Neural cell (in vitro differentiated cells): ENCODE measurements at regions not wholly inside any gene's neighbourhood (a gene's known extent, or its start where the extent isn't known, plus 50 kb on each side); places are given as distances from the start of the nearest gene placed in this dataset.

Experiments used
- H2AFZ ChIP-seq: fragments of 200-600, 300-800 bp; sonication (generic), shearing (Covaris generic); 2 replicates; pipeline ENCODE4 v1.6.0; 2014; ENCODE audit warnings: low read depth, mild to moderate bottlenecking, antibody characterized with exemption, low read length, moderate library complexity
- H3F3A ChIP-seq: fragments of 200-600 bp; shearing (Covaris generic); 2 replicates; pipeline ENCODE4 v1.6.1; 2016; ENCODE audit warnings: mild to moderate bottlenecking, moderate library complexity, mixed read lengths, antibody characterized with exemption, low read length; ENCODE audit not compliant: insufficient read depth, poor library complexity, severe bottlenecking
- H3K27ac ChIP-seq: fragments of 200-600, 300-800 bp; sonication (generic), shearing (Covaris generic); 2 replicates; pipeline ENCODE4 v1.5.1; 2014; ENCODE audit warnings: mild to moderate bottlenecking, low read length, moderate library complexity
- H3K27me3 ChIP-seq: fragments of 300-800, 200-600 bp; sonication (generic), shearing (Covaris generic); 2 replicates; pipeline ENCODE4 v1.6.0; 2014; ENCODE audit warnings: mild to moderate bottlenecking, low read depth, low read length, moderate library complexity; ENCODE audit not compliant: insufficient read depth
- H3K36me3 ChIP-seq: fragments of 300-800, 200-600 bp; sonication (generic), shearing (Covaris generic); 2 replicates; pipeline ENCODE4 v1.5.1; 2014; ENCODE audit warnings: mild to moderate bottlenecking, antibody characterized with exemption, low read length, moderate library complexity; ENCODE audit not compliant: insufficient read depth
- H3K4me2 ChIP-seq: fragments of 300-800, 200-600 bp; sonication (generic), shearing (Covaris generic); 2 replicates; pipeline ENCODE4 v1.6.0; 2014; ENCODE audit warnings: mild to moderate bottlenecking, low read length
- H3K4me3 ChIP-seq: fragments of 300-800, 200-600 bp; sonication (generic), shearing (Covaris generic); 2 replicates; pipeline ENCODE4 v1.5.1; 2014; ENCODE audit warnings: mild to moderate bottlenecking, low read length, moderate library complexity
- H3K79me2 ChIP-seq: fragments of 200-600 bp; shearing (Covaris generic); replicated peaks from 2 replicates; pipeline ENCODE4 v1.6.0; 2014; ENCODE audit warnings: mild to moderate bottlenecking, low read length, moderate library complexity; ENCODE audit not compliant: insufficient read depth
- H3K9ac ChIP-seq: fragments of 300-800, 200-600 bp; sonication (generic), shearing (Covaris generic); 2 replicates; pipeline ENCODE4 v1.6.1; 2016; ENCODE audit warnings: mild to moderate bottlenecking, low read length, mixed read lengths
- H3K9me2 ChIP-seq: fragments of 200-600 bp; shearing (Covaris generic); 2 replicates; pipeline ENCODE4 v1.6.1; 2016; ENCODE audit warnings: mild to moderate bottlenecking, low read length, mixed read lengths; ENCODE audit not compliant: insufficient read depth
- H3K9me3 ChIP-seq: fragments of 200-600, 300-800 bp; sonication (generic), shearing (Covaris generic); 2 replicates; pipeline ENCODE4 v1.6.1; 2016; ENCODE audit warnings: mild to moderate bottlenecking, mixed run types, low read length, moderate library complexity, mixed read lengths
- H4K20me1 ChIP-seq: fragments of 200-600 bp; shearing (Covaris generic); 2 replicates; pipeline ENCODE4 v1.6.1; 2016; ENCODE audit warnings: mild to moderate bottlenecking, mixed run types; ENCODE audit not compliant: insufficient read depth
- CTCF ChIP-seq: fragments of 450-650 bp; IDR thresholded peaks from 2 replicates; pipeline ENCODE4 v1.5.1; 2014; ENCODE audit warnings: antibody characterized with exemption, mild to moderate bottlenecking, moderate library complexity; ENCODE audit not compliant: poor library complexity, severe bottlenecking
- EP300 ChIP-seq: fragments of 450-650 bp; conservative IDR thresholded peaks from 2 replicates; pipeline ENCODE4 v1.6.1; 2014; ENCODE audit warnings: antibody characterized with exemption, mild to moderate bottlenecking, moderate library complexity; ENCODE audit not compliant: poor library complexity, severe bottlenecking
- EZH2 ChIP-seq: fragments of 200-600, 300-800 bp; shearing (Covaris generic), sonication (generic); IDR thresholded peaks from 2 replicates; pipeline ENCODE4 v1.6.1; 2014; ENCODE audit warnings: antibody characterized with exemption, low read length, borderline replicate concordance, mild to moderate bottlenecking; ENCODE audit not compliant: insufficient read depth, poor library complexity, severe bottlenecking
- MXI1 ChIP-seq: fragments of 450-650 bp; conservative IDR thresholded peaks from 2 replicates; pipeline ENCODE4 v1.6.1; 2014; ENCODE audit warnings: antibody characterized with exemption, mild to moderate bottlenecking; ENCODE audit not compliant: poor library complexity, severe bottlenecking
- POLR2AphosphoS5 ChIP-seq: IDR thresholded peaks from 2 replicates; pipeline ENCODE4 v1.6.1; 2012
- RAD21 ChIP-seq: fragments of 450-650 bp; conservative IDR thresholded peaks from 2 replicates; pipeline ENCODE4 v1.6.1; 2014; ENCODE audit warnings: antibody characterized with exemption, mild to moderate bottlenecking, moderate library complexity
- REST ChIP-seq: IDR thresholded peaks from 2 replicates; pipeline ENCODE4 v1.6.1; 2012; ENCODE audit warnings: borderline replicate concordance
- SMC3 ChIP-seq: fragments of 450-650 bp; conservative IDR thresholded peaks from 2 replicates; pipeline ENCODE4 v1.6.1; 2014; ENCODE audit warnings: antibody characterized with exemption, mild to moderate bottlenecking, moderate library complexity; ENCODE audit not compliant: poor library complexity
- TAF1 ChIP-seq: IDR thresholded peaks from 2 replicates; pipeline ENCODE4 v1.6.1; 2012; ENCODE audit warnings: low read depth

- H4K20me1 ChIP-seq: no peaks in the 10 kb centered on the region
- no peaks in the 10 kb centered on the region for H3F3A ChIP-seq
- no peaks in the 10 kb centered on the region for H3K79me2 ChIP-seq
- H3K36me3 ChIP-seq: no peaks in the 10 kb centered on the region
- no peak overlapping the region for H3K27ac ChIP-seq
- H3K27me3 ChIP-seq: no peaks in the 10 kb centered on the region
- H3K9me2 ChIP-seq: no peaks in the 10 kb centered on the region
- no peak overlapping the region for H3K9ac ChIP-seq
- H2AFZ ChIP-seq: no peak overlapping the region
- no peak overlapping the region for H3K4me2 ChIP-seq
- no peak overlapping the region for H3K4me3 ChIP-seq
- TF ChIP-seq RAD21 (no peak), REST (no peak), EP300 (no peak), CTCF (no peak), EZH2 (no peak), POLR2AphosphoS5 (no peak), MXI1 (no peak), SMC3 (no peak), TAF1 (no peak)
- no peaks in the 10 kb centered on the region for H3K9me3 ChIP-seq
Observed at GRCh38 chr6:9936551-9936950, 478.3 kb downstream of the TFAP2A start.

- Histone ChIP-seq H3K27ac (no peak overlapping the region), H3K27me3 (no peaks in the 10 kb centered on the region), H2AFZ (no peak overlapping the region), H3K79me2 (no peaks in the 10 kb centered on the region), H3K4me3 (no peak overlapping the region), H3K9me2 (no peaks in the 10 kb centered on the region), H3K4me2 (no peak overlapping the region), H4K20me1 (no peaks in the 10 kb centered on the region), H3K36me3 (no peaks in the 10 kb centered on the region), H3K9ac (no peak overlapping the region), H3F3A (no peaks in the 10 kb centered on the region), H3K9me3 (no peaks in the 10 kb centered on the region)
- no peak for TF ChIP-seq RAD21
- TF ChIP-seq REST: no peak
Observed at GRCh38 chr6:9933677-9934076, 481.2 kb downstream of the TFAP2A start.
